GM10266 (cell line): ENCODE measurements at regions not wholly inside any gene's neighbourhood (a gene's known extent, or its start where the extent isn't known, plus 50 kb on each side); places are given as distances from the start of the nearest gene placed in this dataset.
"Not testable (repeated sequence)": the region's sequence is repeated elsewhere in the genome, so short reads cannot be mapped to it uniquely, and the experiment has no call there.

Source experiments
- DNase-seq: peaks from one replicate; pipeline ENCODE4 v3.0.0; 2012; ENCODE audit errors: extremely low spot score
- CTCF ChIP-seq: IDR thresholded peaks from 2 replicates; pipeline ENCODE4 v1.5.1; 2012; ENCODE audit warnings: mild to moderate bottlenecking, low read depth; ENCODE audit not compliant: control insufficient read depth, insufficient read depth; ENCODE audit errors: missing control alignments

GRCh38 chr6:166798652-166799051 lies 157.7 kb downstream of the RNASET2 start:
- no peak for DNase-seq
- TF ChIP-seq CTCF = no peak

DNA sequence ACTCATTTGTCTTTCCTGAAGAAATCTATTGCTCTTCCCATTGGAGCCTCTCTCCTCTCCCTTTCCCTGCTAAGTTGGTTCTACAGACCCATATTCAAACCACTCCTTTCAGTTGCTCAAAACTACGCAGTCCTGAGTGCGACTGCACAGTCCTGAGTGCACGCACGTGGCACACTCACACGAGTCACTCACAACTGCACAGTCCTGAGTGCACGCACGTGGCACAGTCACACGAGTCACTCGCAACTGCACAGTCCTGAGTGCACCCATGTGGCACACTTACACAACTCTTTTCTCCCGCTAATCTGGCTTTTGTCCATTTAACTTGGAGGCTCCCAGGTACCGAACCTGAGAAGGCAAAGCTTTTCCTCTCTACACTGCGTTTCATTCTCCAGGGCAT lies 159.7 kb downstream of the RNASET2 start:
- TF ChIP-seq CTCF = no peak
- no peak for DNase-seq

DNA sequence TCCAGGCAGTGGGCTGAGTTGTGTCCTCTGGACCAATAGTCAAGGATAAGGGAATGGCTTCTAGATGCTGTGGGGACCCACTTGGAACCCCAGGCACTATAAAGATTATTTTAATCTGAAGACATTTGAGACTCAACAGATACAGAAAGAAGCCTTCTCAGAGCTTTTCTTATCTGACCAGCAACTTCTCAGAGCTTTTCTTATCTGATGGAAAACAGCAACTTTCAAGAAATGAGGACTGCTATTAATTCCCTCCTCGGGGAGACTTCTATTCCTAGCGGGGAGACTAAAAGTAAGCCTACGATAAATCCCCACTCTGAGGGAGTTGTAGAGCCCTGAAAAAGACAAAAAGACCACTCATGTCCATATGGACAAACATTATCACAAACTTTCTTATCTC lies 160.5 kb downstream of the RNASET2 start:
- TF ChIP-seq CTCF = no peak
- no peak for DNase-seq

DNA sequence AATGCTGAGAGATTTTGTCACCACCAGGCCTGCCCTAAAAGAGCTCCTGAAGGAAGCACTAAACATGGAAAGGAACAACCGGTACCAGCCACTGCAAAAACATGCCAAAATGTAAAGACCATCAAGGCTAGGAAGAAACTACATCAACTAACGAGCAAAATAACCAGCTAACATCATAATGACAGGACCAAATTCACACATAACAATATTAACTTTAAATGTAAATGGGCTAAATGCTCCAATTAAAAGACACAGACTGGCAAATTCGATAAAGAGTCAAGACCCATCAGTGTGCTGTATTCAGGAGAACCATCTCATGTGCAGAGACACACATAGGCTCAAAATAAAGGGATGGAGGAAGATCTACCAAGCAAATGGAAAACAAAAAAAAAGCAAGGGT lies 163.8 kb upstream of the RPS6KA2 start:
- not testable (repeated sequence) for DNase-seq

DNA sequence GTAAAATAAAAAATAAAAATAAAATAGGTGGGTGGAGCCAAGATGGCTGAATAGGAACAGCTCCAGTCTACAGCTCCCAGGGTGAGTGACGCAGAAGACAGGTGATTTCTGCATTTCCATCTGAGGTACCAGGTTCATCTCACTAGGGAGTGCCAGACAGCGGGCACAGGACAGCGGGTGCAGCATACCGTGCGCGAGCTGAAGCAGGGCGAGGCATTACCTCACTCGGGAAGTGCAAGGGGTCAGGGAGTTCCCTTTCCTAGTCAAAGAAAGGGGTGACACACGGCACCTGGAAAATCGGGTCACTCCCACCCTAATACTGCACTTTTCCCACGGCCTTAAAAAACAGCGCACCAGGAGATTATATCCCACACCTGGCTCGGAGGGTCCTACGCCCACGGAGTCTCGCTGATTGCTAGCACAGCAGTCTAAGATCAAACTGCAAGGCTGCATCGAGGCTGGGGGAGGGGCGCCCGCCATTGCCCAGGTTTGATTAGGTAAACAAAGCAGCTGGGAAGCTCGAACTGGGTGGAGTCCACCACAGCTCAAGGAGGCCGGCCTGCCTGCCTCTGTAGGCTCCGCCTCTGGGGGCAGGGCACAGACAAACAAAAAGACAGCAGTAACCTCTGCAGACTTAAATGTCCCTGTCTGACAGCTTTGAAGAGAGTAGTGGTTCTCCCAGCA lies 161.9 kb upstream of the RPS6KA2 start:
- DNase-seq = not testable (repeated sequence)

DNA sequence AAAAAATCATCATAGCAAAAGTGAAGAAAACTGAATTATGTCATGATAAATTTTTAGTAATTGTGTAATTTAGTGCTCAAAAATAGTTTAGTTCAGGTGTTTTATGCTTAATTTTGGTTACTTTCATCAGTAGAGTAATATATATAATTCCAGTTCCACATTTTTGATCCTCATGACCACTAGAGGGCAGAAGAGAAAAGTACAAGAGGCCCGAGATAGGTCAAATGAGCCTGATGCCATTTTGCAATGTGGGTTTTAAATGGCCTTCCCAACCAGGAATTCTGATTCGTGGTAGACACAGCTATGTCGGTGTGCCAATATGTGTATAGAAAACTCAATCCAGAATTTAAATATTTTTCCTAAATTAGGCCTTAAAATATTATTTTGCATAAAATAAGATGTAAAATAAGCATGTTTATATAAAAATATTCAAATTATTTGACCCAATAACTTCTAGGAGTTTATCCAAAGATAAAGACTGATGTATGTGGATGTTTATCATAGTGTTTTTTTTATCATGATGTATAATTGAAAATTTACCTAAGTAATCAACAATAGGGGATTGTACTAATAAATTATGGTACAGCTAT lies 159.7 kb upstream of the RPS6KA2 start:
- peak; percentile 76 for DNase-seq

DNA sequence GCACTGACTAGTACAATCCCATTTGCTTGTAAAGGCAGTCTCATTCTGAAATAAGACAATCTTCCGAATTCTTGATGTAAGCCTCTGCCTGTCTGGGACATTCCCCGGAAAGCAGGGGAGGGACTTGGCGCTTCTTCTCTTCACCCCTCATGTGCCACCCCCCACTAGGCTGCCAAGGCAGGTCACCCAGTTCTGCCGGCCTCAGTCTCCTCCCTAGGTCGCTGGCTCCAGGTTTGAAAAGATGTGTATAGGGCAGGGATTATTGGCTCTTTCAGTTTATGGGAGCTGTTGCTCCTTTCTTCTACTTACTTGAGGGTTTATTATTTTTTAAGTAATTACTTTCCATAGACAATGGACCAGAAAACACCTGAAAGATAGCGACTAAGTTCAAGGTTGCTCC lies 158.1 kb upstream of the RPS6KA2 start:
- no peak for DNase-seq
- TF ChIP-seq CTCF = no peak

More for the DNA sequence above, 159.7 kb upstream of the RPS6KA2 start:
- TF ChIP-seq CTCF = peak; percentile 55

DNA sequence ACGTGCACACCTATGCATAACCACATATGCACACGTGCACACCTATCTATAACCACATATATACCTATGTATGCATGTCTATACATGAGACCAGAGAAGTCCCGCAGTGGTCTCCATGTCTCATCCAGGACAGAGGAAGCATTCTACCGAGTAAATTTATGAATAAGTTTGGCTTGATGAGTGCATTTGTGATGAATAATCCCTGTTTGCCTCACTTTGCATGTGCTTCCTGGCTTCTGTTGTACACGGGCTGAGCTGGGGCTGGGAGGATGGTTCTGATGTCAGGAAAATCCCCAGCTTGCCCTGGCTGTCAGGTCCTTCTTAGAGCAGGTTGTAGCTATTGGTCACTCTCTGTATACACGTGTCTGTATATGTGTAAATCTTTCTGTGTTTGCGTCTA lies 157.6 kb upstream of the RPS6KA2 start:
- no peak for TF ChIP-seq CTCF
- DNase-seq = no peak
